ENCODE measurements at regions not wholly inside any gene's neighbourhood (a gene's known extent, or its start where the extent isn't known, plus 50 kb on each side); places are given as distances from the start of the nearest gene placed in this dataset.

- Mint-ChIP-seq H3K36me3 (ENCODE audit: low read depth, unreplicated experiment) (no peaks in the 10 kb centered on the region), H3K27me3 (ENCODE audit: unreplicated experiment) (peaks cover 2% of the 10 kb centered on the region), H3K27ac (ENCODE audit: unreplicated experiment) (no peak overlapping the region), H3K9me3 (ENCODE audit: unreplicated experiment) (peaks cover 10% of the 10 kb centered on the region), H3K4me3 (ENCODE audit: unreplicated experiment) (no peak overlapping the region), H3K4me1 (ENCODE audit: unreplicated experiment) (no peaks in the 10 kb centered on the region)
- TF ChIP-seq CTCF (IDR thresholded peaks at IDR 0.05; ENCODE audit: unreplicated experiment), result no peak
- no peak for DNase-seq (ENCODE audit: low spot score)
These were observed 747.0 kb downstream of the FAM181B start for GRCh38 chr11:81986556-81987161.

GRCh38 chr11:81979448-81979847, 754.2 kb downstream of the FAM181B start:
- H3K4me3 Mint-ChIP-seq (ENCODE audit: unreplicated experiment), result no peak overlapping the region
- H3K27me3 Mint-ChIP-seq (ENCODE audit: unreplicated experiment), result peaks cover 1% of the 10 kb centered on the region
- no peaks in the 10 kb centered on the region for H3K4me1 Mint-ChIP-seq (ENCODE audit: unreplicated experiment)
- no peak for TF ChIP-seq CTCF (IDR thresholded peaks at IDR 0.05; ENCODE audit: unreplicated experiment)
- no peak overlapping the region for H3K27ac Mint-ChIP-seq (ENCODE audit: unreplicated experiment)
- no peaks in the 10 kb centered on the region for H3K9me3 Mint-ChIP-seq (ENCODE audit: unreplicated experiment)
- H3K36me3 Mint-ChIP-seq (ENCODE audit: low read depth, unreplicated experiment), result no peaks in the 10 kb centered on the region
- DNase-seq (ENCODE audit: low spot score), result no peak

- H3K27me3 Mint-ChIP-seq (ENCODE audit: unreplicated experiment), result peaks cover 1% of the 10 kb centered on the region
- H3K36me3 Mint-ChIP-seq (ENCODE audit: low read depth, unreplicated experiment), result no peaks in the 10 kb centered on the region
These were observed 758.3 kb downstream of the FAM181B start for GRCh38 chr11:81975261-81975900.

GRCh38 chr11:81970886-81971285, 762.8 kb downstream of the FAM181B start:
- Mint-ChIP-seq H3K27ac (ENCODE audit: unreplicated experiment) (no peak overlapping the region), H3K4me3 (ENCODE audit: unreplicated experiment) (no peak overlapping the region), H3K9me3 (ENCODE audit: unreplicated experiment) (no peaks in the 10 kb centered on the region), H3K4me1 (ENCODE audit: unreplicated experiment) (no peaks in the 10 kb centered on the region), H3K36me3 (ENCODE audit: low read depth, unreplicated experiment) (no peaks in the 10 kb centered on the region), H3K27me3 (ENCODE audit: unreplicated experiment) (peaks cover 1% of the 10 kb centered on the region)
- TF ChIP-seq CTCF (IDR thresholded peaks at IDR 0.05; ENCODE audit: unreplicated experiment), result no peak
- no peak for DNase-seq (ENCODE audit: low spot score)

More at GRCh38 chr11:81975261-81975900, 758.3 kb downstream of the FAM181B start:
- Mint-ChIP-seq H3K27ac (ENCODE audit: unreplicated experiment) (no peak overlapping the region), H3K9me3 (ENCODE audit: unreplicated experiment) (no peaks in the 10 kb centered on the region), H3K4me3 (ENCODE audit: unreplicated experiment) (no peak overlapping the region), H3K4me1 (ENCODE audit: unreplicated experiment) (no peaks in the 10 kb centered on the region)
- DNase-seq (ENCODE audit: low spot score), result no peak
- no peak for TF ChIP-seq CTCF (IDR thresholded peaks at IDR 0.05; ENCODE audit: unreplicated experiment)

- DNase-seq (ENCODE audit: low spot score), result no peak
- Mint-ChIP-seq H3K4me3 (ENCODE audit: unreplicated experiment) (no peak overlapping the region), H3K27me3 (ENCODE audit: unreplicated experiment) (peaks cover 1% of the 10 kb centered on the region), H3K36me3 (ENCODE audit: low read depth, unreplicated experiment) (no peaks in the 10 kb centered on the region), H3K4me1 (ENCODE audit: unreplicated experiment) (peaks cover 2% of the 10 kb centered on the region), H3K27ac (ENCODE audit: unreplicated experiment) (no peak overlapping the region), H3K9me3 (ENCODE audit: unreplicated experiment) (no peaks in the 10 kb centered on the region)
- no peak for TF ChIP-seq CTCF (IDR thresholded peaks at IDR 0.05; ENCODE audit: unreplicated experiment)
These were observed 766.4 kb downstream of the FAM181B start for GRCh38 chr11:81967242-81967641.
